ENCODE measurements at regions not wholly inside any gene's neighbourhood (a gene's known extent, or its start where the extent isn't known, plus 50 kb on each side); places are given as distances from the start of the nearest gene placed in this dataset.

DNA sequence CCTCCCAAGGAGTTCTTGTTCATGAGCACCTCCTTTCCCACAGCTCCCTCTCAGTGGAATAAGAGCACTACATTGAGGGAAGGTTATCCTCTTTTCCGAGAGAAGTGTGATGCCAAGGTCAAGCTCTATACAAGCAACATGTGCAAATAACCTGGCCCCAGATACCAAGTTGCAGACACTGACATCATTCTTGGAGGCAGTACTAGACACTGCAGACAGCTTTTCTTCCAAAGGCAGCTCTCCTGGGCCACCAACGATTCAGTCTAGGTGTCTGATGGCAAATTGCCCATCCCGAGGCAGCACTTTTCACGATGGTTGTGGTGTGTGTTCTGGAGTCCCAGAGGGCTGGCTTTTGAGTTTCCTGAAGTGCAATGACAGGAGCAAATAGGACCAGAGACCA, 384.9 kb downstream of the TLL1 start:
- H3K4me1 ChIP-seq (ENCODE audit: control insufficient read depth, insufficient read depth, low read length): no peaks in the 10 kb centered on the region

DNA sequence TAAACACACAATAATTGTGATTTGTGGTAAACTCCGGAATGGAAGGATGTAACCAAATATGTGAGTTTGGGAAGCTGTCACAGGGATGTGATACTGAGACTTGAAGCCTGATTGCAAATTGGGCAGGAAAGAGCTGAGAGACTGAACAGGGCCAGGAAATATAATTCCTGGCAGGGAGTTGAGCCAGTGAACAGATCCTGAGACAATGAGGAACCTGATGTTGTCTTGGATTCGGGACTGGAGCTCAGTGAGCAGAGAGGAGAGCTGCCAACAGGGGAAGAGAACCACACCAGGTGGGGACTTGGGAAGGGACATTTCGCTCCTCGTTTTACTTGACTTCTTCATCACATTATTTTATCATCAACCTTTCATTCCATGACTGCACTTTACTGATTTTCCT, 386.0 kb downstream of the TLL1 start:
- WGBS (ENCODE audit: insufficient coverage): 43% methylated on average over 1 of the region's 4 CpGs
- H3K27ac ChIP-seq (ENCODE audit: low read length): no peak overlapping the region
- no peaks in the 10 kb centered on the region for H3K27me3 ChIP-seq (ENCODE audit: control insufficient read depth, insufficient read depth, low read length)
- H3K4me1 ChIP-seq (ENCODE audit: control insufficient read depth, insufficient read depth, low read length): no peaks in the 10 kb centered on the region
- H3K9me3 ChIP-seq (replicated peaks; ENCODE audit: control insufficient read depth, low read depth, low read length): no peaks in the 10 kb centered on the region
- DNase-seq: peak; percentile 16
- no peaks in the 10 kb centered on the region for H3K36me3 ChIP-seq (ENCODE audit: control insufficient read depth, insufficient read depth, low read length)
- no peak overlapping the region for H3K4me3 ChIP-seq (ENCODE audit: low read length)

More for the DNA sequence above, 384.9 kb downstream of the TLL1 start:
- peak; percentile 20 for DNase-seq
- 42% methylated on average over 2 of the region's 4 CpGs for WGBS (ENCODE audit: insufficient coverage)
- no peaks in the 10 kb centered on the region for H3K9me3 ChIP-seq (replicated peaks; ENCODE audit: control insufficient read depth, low read depth, low read length)
- H3K27me3 ChIP-seq (ENCODE audit: control insufficient read depth, insufficient read depth, low read length): no peaks in the 10 kb centered on the region
- H3K27ac ChIP-seq (ENCODE audit: low read length): no peak overlapping the region
- no peaks in the 10 kb centered on the region for H3K36me3 ChIP-seq (ENCODE audit: control insufficient read depth, insufficient read depth, low read length)
- H3K4me3 ChIP-seq (ENCODE audit: low read length): no peak overlapping the region

- H3K27me3 ChIP-seq (ENCODE audit: control insufficient read depth, insufficient read depth, low read length): no peaks in the 10 kb centered on the region
- H3K4me3 ChIP-seq (ENCODE audit: low read length): no peak overlapping the region
- no peaks in the 10 kb centered on the region for H3K4me1 ChIP-seq (ENCODE audit: control insufficient read depth, insufficient read depth, low read length)
- no peak overlapping the region for H3K27ac ChIP-seq (ENCODE audit: low read length)
- WGBS (ENCODE audit: insufficient coverage): 85% methylated on average over 12 of the region's 21 CpGs
- no peaks in the 10 kb centered on the region for H3K36me3 ChIP-seq (ENCODE audit: control insufficient read depth, insufficient read depth, low read length)
- no peak for DNase-seq
- no peaks in the 10 kb centered on the region for H3K9me3 ChIP-seq (replicated peaks; ENCODE audit: control insufficient read depth, low read depth, low read length)
These were observed 401.2 kb downstream of the TLL1 start for GRCh38 chr4:166274136-166274761.

- Histone ChIP-seq H3K4me1 (ENCODE audit: control insufficient read depth, insufficient read depth, low read length) (no peaks in the 10 kb centered on the region), H3K36me3 (ENCODE audit: control insufficient read depth, insufficient read depth, low read length) (no peaks in the 10 kb centered on the region), H3K9me3 (replicated peaks; ENCODE audit: control insufficient read depth, low read depth, low read length) (no peaks in the 10 kb centered on the region)
These were observed 401.7 kb downstream of the TLL1 start for GRCh38 chr4:166274775-166275174.

GRCh38 chr4:166277401-166277800, 404.4 kb downstream of the TLL1 start:
- H3K27ac ChIP-seq (ENCODE audit: low read length): no peak overlapping the region
- no peak for DNase-seq
- no peaks in the 10 kb centered on the region for H3K27me3 ChIP-seq (ENCODE audit: control insufficient read depth, insufficient read depth, low read length)
- H3K36me3 ChIP-seq (ENCODE audit: control insufficient read depth, insufficient read depth, low read length): no peaks in the 10 kb centered on the region
- WGBS (ENCODE audit: insufficient coverage): no CpG with 5 or more reads among the region's 1 CpG
- H3K4me1 ChIP-seq (ENCODE audit: control insufficient read depth, insufficient read depth, low read length): no peaks in the 10 kb centered on the region
- H3K4me3 ChIP-seq (ENCODE audit: low read length): no peak overlapping the region
- no peaks in the 10 kb centered on the region for H3K9me3 ChIP-seq (replicated peaks; ENCODE audit: control insufficient read depth, low read depth, low read length)

More at GRCh38 chr4:166274775-166275174, 401.7 kb downstream of the TLL1 start:
- no CpG with 5 or more reads among the region's 1 CpG for WGBS (ENCODE audit: insufficient coverage)
- DNase-seq: no peak
- Histone ChIP-seq H3K4me3 (ENCODE audit: low read length) (no peak overlapping the region), H3K27me3 (ENCODE audit: control insufficient read depth, insufficient read depth, low read length) (no peaks in the 10 kb centered on the region), H3K27ac (ENCODE audit: low read length) (no peak overlapping the region)

DNA sequence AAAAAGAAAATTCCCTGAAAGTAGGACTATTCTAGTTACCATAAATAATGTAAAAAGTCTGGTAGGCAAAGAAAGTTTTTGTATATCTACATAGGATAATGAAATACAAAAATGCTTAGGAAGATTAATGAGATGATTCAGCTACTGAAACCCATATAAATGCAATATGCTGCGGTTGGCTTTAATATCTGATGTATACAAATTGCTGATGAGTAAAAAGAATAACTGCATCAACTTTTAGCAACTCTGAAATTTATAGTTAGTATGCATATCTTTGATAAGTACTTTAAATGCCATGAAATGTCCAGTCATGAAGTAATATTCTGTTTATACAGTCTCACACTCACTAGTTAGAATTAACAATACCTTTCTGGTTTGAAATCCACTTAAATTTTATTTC, 404.8 kb downstream of the TLL1 start:
- Histone ChIP-seq H3K9me3 (replicated peaks; ENCODE audit: control insufficient read depth, low read depth, low read length) (no peaks in the 10 kb centered on the region), H3K4me3 (ENCODE audit: low read length) (no peak overlapping the region), H3K4me1 (ENCODE audit: control insufficient read depth, insufficient read depth, low read length) (no peaks in the 10 kb centered on the region), H3K36me3 (ENCODE audit: control insufficient read depth, insufficient read depth, low read length) (no peaks in the 10 kb centered on the region), H3K27me3 (ENCODE audit: control insufficient read depth, insufficient read depth, low read length) (no peaks in the 10 kb centered on the region), H3K27ac (ENCODE audit: low read length) (no peak overlapping the region)
- WGBS (ENCODE audit: insufficient coverage): no CpG with 5 or more reads among the region's 1 CpG
- no peak for DNase-seq

DNA sequence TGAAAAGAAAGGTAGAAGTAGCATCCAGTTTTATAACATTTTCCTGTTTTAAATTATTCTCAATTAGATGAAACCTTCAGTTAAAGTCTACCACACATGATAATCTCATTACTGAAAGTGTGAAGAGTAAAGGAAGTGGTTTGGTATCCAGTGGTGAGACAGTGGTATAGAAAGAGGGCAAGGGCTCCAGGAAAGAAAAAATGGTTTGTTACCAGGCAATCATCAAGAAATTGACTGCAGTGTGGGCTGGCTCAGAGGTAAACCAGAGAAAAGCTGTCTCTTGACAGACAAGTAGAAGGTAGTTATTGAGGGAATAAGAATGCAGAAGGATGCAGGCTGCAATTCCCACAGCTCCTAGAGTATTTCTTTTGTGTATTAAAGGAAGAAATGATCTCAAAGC, 406.2 kb downstream of the TLL1 start:
- Histone ChIP-seq H3K4me1 (ENCODE audit: control insufficient read depth, insufficient read depth, low read length) (no peaks in the 10 kb centered on the region), H3K27ac (ENCODE audit: low read length) (no peak overlapping the region), H3K36me3 (ENCODE audit: control insufficient read depth, insufficient read depth, low read length) (no peaks in the 10 kb centered on the region), H3K27me3 (ENCODE audit: control insufficient read depth, insufficient read depth, low read length) (no peaks in the 10 kb centered on the region), H3K9me3 (replicated peaks; ENCODE audit: control insufficient read depth, low read depth, low read length) (no peaks in the 10 kb centered on the region), H3K4me3 (ENCODE audit: low read length) (no peak overlapping the region)
- DNase-seq: no peak

- Histone ChIP-seq H3K9me3 (replicated peaks; ENCODE audit: control insufficient read depth, low read depth, low read length) (no peaks in the 10 kb centered on the region), H3K27me3 (ENCODE audit: control insufficient read depth, insufficient read depth, low read length) (no peaks in the 10 kb centered on the region), H3K4me1 (ENCODE audit: control insufficient read depth, insufficient read depth, low read length) (no peaks in the 10 kb centered on the region), H3K36me3 (ENCODE audit: control insufficient read depth, insufficient read depth, low read length) (no peaks in the 10 kb centered on the region), H3K27ac (ENCODE audit: low read length) (no peak overlapping the region), H3K4me3 (ENCODE audit: low read length) (no peak overlapping the region)
- 67% methylated on average over 1 of the region's 1 CpG for WGBS (ENCODE audit: insufficient coverage)
- no peak for DNase-seq
These were observed 407.6 kb downstream of the TLL1 start for GRCh38 chr4:166280642-166281041.

DNA sequence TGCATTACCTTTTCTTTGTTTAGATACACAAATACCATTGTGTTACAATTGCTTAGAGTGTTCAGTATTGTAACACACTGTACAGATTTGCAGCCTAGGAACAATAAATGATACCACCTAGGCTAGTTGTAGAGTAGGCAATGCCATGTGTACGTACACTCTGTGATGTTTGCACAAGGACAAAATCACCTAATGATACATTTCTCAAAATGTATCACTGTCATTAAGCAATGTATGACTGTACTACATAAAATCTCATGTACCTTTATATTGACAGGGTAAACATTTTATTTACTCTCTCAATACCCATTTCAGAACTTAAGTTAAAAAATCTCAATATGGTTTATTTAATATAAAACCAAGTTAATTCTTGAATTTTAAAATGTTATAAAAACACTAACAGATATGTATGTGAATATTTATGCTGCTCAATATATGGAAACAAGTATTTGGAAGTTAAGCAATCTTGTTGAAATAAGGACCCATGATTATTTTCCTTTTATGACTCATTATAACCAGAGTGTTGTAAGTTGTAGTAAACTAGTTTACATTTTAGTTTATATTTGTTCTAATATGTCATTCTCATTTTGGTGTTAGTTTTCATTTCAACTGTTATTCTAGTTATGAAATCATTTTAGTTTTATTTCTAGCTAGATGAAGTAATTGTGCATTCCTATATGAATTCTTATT, 409.2 kb downstream of the TLL1 start:
- Histone ChIP-seq H3K9me3 (replicated peaks; ENCODE audit: control insufficient read depth, low read depth, low read length) (no peaks in the 10 kb centered on the region), H3K27ac (ENCODE audit: low read length) (no peak overlapping the region), H3K27me3 (ENCODE audit: control insufficient read depth, insufficient read depth, low read length) (no peaks in the 10 kb centered on the region), H3K4me1 (ENCODE audit: control insufficient read depth, insufficient read depth, low read length) (no peaks in the 10 kb centered on the region), H3K4me3 (ENCODE audit: low read length) (no peak overlapping the region), H3K36me3 (ENCODE audit: control insufficient read depth, insufficient read depth, low read length) (no peaks in the 10 kb centered on the region)
- no peak for DNase-seq
- WGBS (ENCODE audit: insufficient coverage): no CpG with 5 or more reads among the region's 1 CpG

DNA sequence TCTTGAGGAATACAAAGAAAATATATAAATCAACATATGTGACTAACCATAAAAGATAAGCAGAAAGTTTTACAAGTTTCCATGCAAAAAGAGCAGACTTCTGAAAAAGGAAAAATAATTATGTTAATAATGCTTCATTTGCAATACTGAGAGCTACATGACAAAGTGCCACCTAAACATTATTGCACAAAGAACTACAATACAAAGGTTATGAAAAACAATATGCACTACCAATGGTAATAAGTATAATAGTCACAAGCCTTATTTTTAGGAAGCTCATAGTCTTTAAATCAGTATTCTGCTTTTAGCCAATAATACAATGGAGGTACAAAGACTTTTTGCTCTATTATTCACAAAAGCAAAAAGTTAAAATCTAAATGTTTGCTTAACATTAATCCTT, 411.2 kb downstream of the TLL1 start:
- Histone ChIP-seq H3K4me1 (ENCODE audit: control insufficient read depth, insufficient read depth, low read length) (no peaks in the 10 kb centered on the region), H3K9me3 (replicated peaks; ENCODE audit: control insufficient read depth, low read depth, low read length) (no peaks in the 10 kb centered on the region), H3K36me3 (ENCODE audit: control insufficient read depth, insufficient read depth, low read length) (no peaks in the 10 kb centered on the region), H3K27ac (ENCODE audit: low read length) (no peak overlapping the region), H3K27me3 (ENCODE audit: control insufficient read depth, insufficient read depth, low read length) (no peaks in the 10 kb centered on the region), H3K4me3 (ENCODE audit: low read length) (no peak overlapping the region)
- no peak for DNase-seq

DNA sequence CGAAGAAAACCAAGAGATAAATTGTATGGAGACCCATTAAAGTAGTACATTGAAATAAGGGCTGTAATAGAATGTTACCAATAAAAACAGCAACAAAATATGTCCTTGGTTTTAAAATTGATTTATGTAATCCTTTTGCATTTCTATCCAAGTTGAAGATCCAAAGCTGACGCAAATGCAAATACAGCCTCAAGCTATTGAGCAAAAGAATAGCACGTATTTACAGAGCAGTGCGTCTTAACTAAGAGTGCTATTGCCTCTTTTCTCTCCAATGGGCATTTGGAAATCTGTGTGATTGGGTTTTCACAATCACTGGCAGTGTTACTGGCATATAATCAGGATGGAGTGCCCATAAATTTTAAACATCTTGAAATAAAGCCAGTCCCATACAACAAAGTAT, 417.4 kb downstream of the TLL1 start:
- Histone ChIP-seq H3K27ac (ENCODE audit: low read length) (no peak overlapping the region), H3K36me3 (ENCODE audit: control insufficient read depth, insufficient read depth, low read length) (no peaks in the 10 kb centered on the region), H3K4me1 (ENCODE audit: control insufficient read depth, insufficient read depth, low read length) (no peaks in the 10 kb centered on the region), H3K27me3 (ENCODE audit: control insufficient read depth, insufficient read depth, low read length) (no peaks in the 10 kb centered on the region), H3K9me3 (replicated peaks; ENCODE audit: control insufficient read depth, low read depth, low read length) (no peaks in the 10 kb centered on the region), H3K4me3 (ENCODE audit: low read length) (no peak overlapping the region)
- WGBS (ENCODE audit: insufficient coverage): no CpG with 5 or more reads among the region's 4 CpGs
- no peak for DNase-seq

Measured in muscle of leg (tissue), 3 donors.